ENCODE measurements at regions not wholly inside any gene's neighbourhood (a gene's known extent, or its start where the extent isn't known, plus 50 kb on each side); places are given as distances from the start of the nearest gene placed in this dataset.

GRCh38 chr2:204470178-204470620, 75.1 kb upstream of the PARD3B start:
- intact Hi-C loops (cut with DNase I; ENCODE audit: low total_unique reads): no loop called here
- Histone ChIP-seq H3K9me3 (no peaks in the 10 kb centered on the region), H3K27me3 (no peaks in the 10 kb centered on the region), H3K27ac (no peak overlapping the region), H3K4me1 (peaks cover 0 to 6% (median 0%) of the 10 kb centered on the region in 4 donors), H3K4me3 (no peak overlapping the region), H3K36me3 (no peaks in the 10 kb centered on the region)
- WGBS, 5 donors: 88 to 96% (median 90%) methylated on average over 4 of the region's 4 CpGs
- no peak for DNase-seq
- TF ChIP-seq POLR2A (IDR thresholded peaks at IDR 0.05) (no peak), POLR2AphosphoS5 (IDR thresholded peaks at IDR 0.05) (no peak), CTCF (IDR thresholded peaks at IDR 0.05) (no peak), EP300 (IDR thresholded peaks at IDR 0.05) (no peak)

- Histone ChIP-seq H3K27me3 (no peaks in the 10 kb centered on the region), H3K9me3 (no peaks in the 10 kb centered on the region), H3K27ac (no peak overlapping the region), H3K36me3 (no peaks in the 10 kb centered on the region), H3K4me1 (peaks cover 0 to 6% (median 0%) of the 10 kb centered on the region in 4 donors), H3K4me3 (no peak overlapping the region)
- DNase-seq: no peak
- no peak for TF ChIP-seq POLR2AphosphoS5 (IDR thresholded peaks at IDR 0.05)
- TF ChIP-seq EP300 (IDR thresholded peaks at IDR 0.05): no peak
- no peak for TF ChIP-seq POLR2A (IDR thresholded peaks at IDR 0.05)
- intact Hi-C loops (cut with DNase I; ENCODE audit: low total_unique reads): no loop called here
- 77 to 88% (median 81%) methylated on average over 5 of the region's 5 CpGs for WGBS, 5 donors
These were observed 74.6 kb upstream of the PARD3B start for GRCh38 chr2:204470621-204471196.

GRCh38 chr2:204472375-204472774, 72.9 kb upstream of the PARD3B start:
- Histone ChIP-seq H3K27me3 (no peaks in the 10 kb centered on the region), H3K4me3 (no peak overlapping the region), H3K36me3 (no peaks in the 10 kb centered on the region), H3K9me3 (no peaks in the 10 kb centered on the region), H3K27ac (no peak overlapping the region), H3K4me1 (peaks cover 0 to 6% (median 0%) of the 10 kb centered on the region in 4 donors)
- no peak for DNase-seq
- WGBS, 5 donors: 86 to 89% (median 88%) methylated on average over 10 of the region's 10 CpGs
- intact Hi-C loops (cut with DNase I; ENCODE audit: low total_unique reads): no loop called here
- TF ChIP-seq POLR2A (IDR thresholded peaks at IDR 0.05): no peak
- TF ChIP-seq POLR2AphosphoS5 (IDR thresholded peaks at IDR 0.05): no peak
- TF ChIP-seq EP300 (IDR thresholded peaks at IDR 0.05): no peak
- TF ChIP-seq CTCF (IDR thresholded peaks at IDR 0.05): no peak

- Histone ChIP-seq H3K4me1 (peaks cover 0 to 6% (median 0%) of the 10 kb centered on the region in 4 donors), H3K9me3 (no peaks in the 10 kb centered on the region), H3K4me3 (no peak overlapping the region), H3K27ac (no peak overlapping the region), H3K36me3 (no peaks in the 10 kb centered on the region), H3K27me3 (no peaks in the 10 kb centered on the region)
- intact Hi-C loops (cut with DNase I; ENCODE audit: low total_unique reads): no loop called here
- TF ChIP-seq CTCF (IDR thresholded peaks at IDR 0.05) (no peak), POLR2A (IDR thresholded peaks at IDR 0.05) (no peak), POLR2AphosphoS5 (IDR thresholded peaks at IDR 0.05) (no peak), EP300 (IDR thresholded peaks at IDR 0.05) (no peak)
- DNase-seq: no peak
- WGBS, 5 donors: 68 to 86% (median 71%) methylated on average over 6 of the region's 6 CpGs
These were observed 72.1 kb upstream of the PARD3B start for GRCh38 chr2:204473224-204473623.

GRCh38 chr2:204475399-204475798, 69.9 kb upstream of the PARD3B start:
- DNase-seq: no peak
- no peaks in the 10 kb centered on the region for H3K9me3 ChIP-seq
- H3K27ac ChIP-seq: no peak overlapping the region
- no peaks in the 10 kb centered on the region for H3K4me1 ChIP-seq
- intact Hi-C loops (cut with DNase I; ENCODE audit: low total_unique reads): no loop called here
- TF ChIP-seq POLR2AphosphoS5 (IDR thresholded peaks at IDR 0.05) (no peak), POLR2A (IDR thresholded peaks at IDR 0.05) (no peak), CTCF (IDR thresholded peaks at IDR 0.05) (no peak), EP300 (IDR thresholded peaks at IDR 0.05) (no peak)
- H3K27me3 ChIP-seq: no peaks in the 10 kb centered on the region
- 77 to 93% (median 82%) methylated on average over 5 of the region's 5 CpGs for WGBS, 5 donors
- H3K4me3 ChIP-seq: no peak overlapping the region
- no peaks in the 10 kb centered on the region for H3K36me3 ChIP-seq

Data from stomach (tissue), 8 donors.